Activated naive CD8-positive, alpha-beta T cell (primary cell): ENCODE measurements at regions not wholly inside any gene's neighbourhood (a gene's known extent, or its start where the extent isn't known, plus 50 kb on each side); places are given as distances from the start of the nearest gene placed in this dataset.
A peak's percentile ranks its signal among the peaks of the same experiment; 100 is the strongest.

ENCODE experiments used
- H3K27ac Mint-ChIP-seq: one replicate; pipeline ENCODE4 v1.8.0; 2021; ENCODE audit warnings: mixed read lengths
- H3K27me3 Mint-ChIP-seq: one replicate; pipeline ENCODE4 v1.8.0; 2021; ENCODE audit warnings: mixed read lengths
- H3K36me3 Mint-ChIP-seq: one replicate; pipeline ENCODE4 v1.8.0; 2021; ENCODE audit warnings: mixed read lengths
- H3K4me1 Mint-ChIP-seq: one replicate; pipeline ENCODE4 v1.8.0; 2021; ENCODE audit warnings: low read depth, mixed read lengths
- H3K4me3 Mint-ChIP-seq: one replicate; pipeline ENCODE4 v1.8.0; 2021; ENCODE audit warnings: mild to moderate bottlenecking, mixed read lengths
- H3K9me3 Mint-ChIP-seq: one replicate; pipeline ENCODE4 v1.8.0; 2021; ENCODE audit warnings: low read depth, mixed read lengths

- Mint-ChIP-seq H3K4me1 (no peaks in the 10 kb centered on the region), H3K27me3 (no peaks in the 10 kb centered on the region), H3K36me3 (peaks cover 8% of the 10 kb centered on the region), H3K27ac (peak overlapping the region; percentile 23), H3K9me3 (peaks cover 22% of the 10 kb centered on the region), H3K4me3 (no peak overlapping the region)
Observed at GRCh38 chr2:212863185-212863588, 288.2 kb downstream of the IKZF2 start.

GRCh38 chr2:212858496-212858895 lies 292.9 kb downstream of the IKZF2 start:
- H3K4me1 Mint-ChIP-seq, result no peaks in the 10 kb centered on the region
- H3K27me3 Mint-ChIP-seq, result no peaks in the 10 kb centered on the region
- H3K4me3 Mint-ChIP-seq, result no peak overlapping the region
- H3K27ac Mint-ChIP-seq, result no peak overlapping the region
- peaks cover 3% of the 10 kb centered on the region for H3K36me3 Mint-ChIP-seq
- peaks cover 15% of the 10 kb centered on the region for H3K9me3 Mint-ChIP-seq

- no peaks in the 10 kb centered on the region for H3K4me1 Mint-ChIP-seq
- H3K27ac Mint-ChIP-seq, result no peak overlapping the region
- H3K4me3 Mint-ChIP-seq, result no peak overlapping the region
- no peaks in the 10 kb centered on the region for H3K27me3 Mint-ChIP-seq
- H3K9me3 Mint-ChIP-seq, result peaks cover 6% of the 10 kb centered on the region
- peaks cover 3% of the 10 kb centered on the region for H3K36me3 Mint-ChIP-seq
Observed at GRCh38 chr2:212854771-212855170, 296.6 kb downstream of the IKZF2 start.

DNA sequence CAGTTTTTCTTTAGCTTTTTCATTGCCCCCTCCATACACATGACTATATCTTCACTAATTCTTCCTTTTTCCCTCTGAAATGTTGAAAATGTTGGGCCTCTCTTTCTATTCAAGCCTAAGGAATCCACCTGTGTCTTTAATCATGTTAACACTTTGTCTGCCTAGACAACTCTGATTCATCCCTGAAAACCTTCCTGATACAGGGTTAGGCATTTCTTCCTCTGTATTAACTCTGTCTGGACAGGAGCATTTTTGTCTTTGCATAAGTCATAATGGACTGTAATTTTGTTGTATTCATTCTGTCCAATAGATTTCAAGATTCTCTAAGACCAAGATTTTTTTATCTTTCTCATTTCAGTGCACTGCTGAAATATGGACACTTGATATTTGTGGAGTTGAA lies 297.3 kb downstream of the IKZF2 start:
- H3K4me3 Mint-ChIP-seq, result no peak overlapping the region
- H3K27me3 Mint-ChIP-seq, result no peaks in the 10 kb centered on the region
- H3K27ac Mint-ChIP-seq, result no peak overlapping the region
- H3K4me1 Mint-ChIP-seq, result no peaks in the 10 kb centered on the region
- H3K36me3 Mint-ChIP-seq, result peaks cover 3% of the 10 kb centered on the region
- peaks cover 6% of the 10 kb centered on the region for H3K9me3 Mint-ChIP-seq

GRCh38 chr2:212845941-212846340 lies 305.5 kb downstream of the IKZF2 start:
- Mint-ChIP-seq H3K36me3 (no peaks in the 10 kb centered on the region), H3K27ac (no peak overlapping the region), H3K4me3 (no peak overlapping the region), H3K27me3 (peaks cover 1% of the 10 kb centered on the region), H3K4me1 (peaks cover 3% of the 10 kb centered on the region), H3K9me3 (no peaks in the 10 kb centered on the region)

DNA sequence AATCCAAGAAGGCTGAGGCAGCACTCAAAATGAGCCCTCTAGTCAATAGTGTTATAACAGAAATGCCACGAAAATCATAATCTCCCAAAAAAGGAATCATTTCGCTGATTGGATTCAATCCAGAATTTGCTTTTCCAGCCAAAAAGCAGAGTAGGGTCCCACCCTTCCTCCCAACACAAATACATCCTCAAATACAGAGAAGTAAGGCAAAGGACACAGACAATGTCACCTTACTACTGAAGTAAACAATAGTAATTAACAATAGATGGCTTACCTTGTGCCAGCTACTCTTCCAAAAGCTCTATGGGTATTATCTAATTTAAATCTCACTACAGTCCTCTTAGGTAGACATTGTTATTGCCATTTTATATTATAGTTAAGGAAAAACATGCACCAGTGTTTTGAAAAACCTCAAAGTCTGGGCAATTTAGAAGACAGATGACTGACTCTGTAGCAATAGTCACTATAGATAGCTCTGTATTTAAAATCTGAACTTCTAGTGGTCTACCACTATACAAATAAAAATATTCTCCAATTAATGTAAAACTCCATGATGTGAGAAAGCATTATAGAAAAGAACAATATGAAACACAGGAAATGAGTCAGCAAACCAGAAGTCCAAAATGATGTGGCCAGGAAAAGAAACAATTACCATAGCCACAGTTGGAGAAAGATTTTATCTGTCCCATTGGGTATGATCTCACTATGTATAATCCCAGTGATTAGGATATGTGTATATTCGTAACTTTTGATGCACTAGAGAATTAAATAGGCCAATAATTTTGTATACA lies 305.0 kb upstream of the ERBB4 start:
- no peak overlapping the region for H3K4me3 Mint-ChIP-seq
- H3K9me3 Mint-ChIP-seq, result no peaks in the 10 kb centered on the region
- H3K27me3 Mint-ChIP-seq, result peaks cover 1% of the 10 kb centered on the region
- H3K27ac Mint-ChIP-seq, result no peak overlapping the region
- no peaks in the 10 kb centered on the region for H3K36me3 Mint-ChIP-seq
- peaks cover 3% of the 10 kb centered on the region for H3K4me1 Mint-ChIP-seq

- Mint-ChIP-seq H3K27ac (no peak overlapping the region), H3K4me1 (peaks cover 3% of the 10 kb centered on the region), H3K9me3 (no peaks in the 10 kb centered on the region), H3K4me3 (no peak overlapping the region), H3K36me3 (no peaks in the 10 kb centered on the region), H3K27me3 (peaks cover 1% of the 10 kb centered on the region)
Observed at GRCh38 chr2:212842544-212843185, 304.1 kb upstream of the ERBB4 start.

- Mint-ChIP-seq H3K9me3 (no peaks in the 10 kb centered on the region), H3K36me3 (no peaks in the 10 kb centered on the region), H3K4me3 (no peak overlapping the region), H3K27ac (no peak overlapping the region), H3K27me3 (peaks cover 1% of the 10 kb centered on the region), H3K4me1 (peaks cover 3% of the 10 kb centered on the region)
Observed at GRCh38 chr2:212841460-212841859, 302.9 kb upstream of the ERBB4 start.

DNA sequence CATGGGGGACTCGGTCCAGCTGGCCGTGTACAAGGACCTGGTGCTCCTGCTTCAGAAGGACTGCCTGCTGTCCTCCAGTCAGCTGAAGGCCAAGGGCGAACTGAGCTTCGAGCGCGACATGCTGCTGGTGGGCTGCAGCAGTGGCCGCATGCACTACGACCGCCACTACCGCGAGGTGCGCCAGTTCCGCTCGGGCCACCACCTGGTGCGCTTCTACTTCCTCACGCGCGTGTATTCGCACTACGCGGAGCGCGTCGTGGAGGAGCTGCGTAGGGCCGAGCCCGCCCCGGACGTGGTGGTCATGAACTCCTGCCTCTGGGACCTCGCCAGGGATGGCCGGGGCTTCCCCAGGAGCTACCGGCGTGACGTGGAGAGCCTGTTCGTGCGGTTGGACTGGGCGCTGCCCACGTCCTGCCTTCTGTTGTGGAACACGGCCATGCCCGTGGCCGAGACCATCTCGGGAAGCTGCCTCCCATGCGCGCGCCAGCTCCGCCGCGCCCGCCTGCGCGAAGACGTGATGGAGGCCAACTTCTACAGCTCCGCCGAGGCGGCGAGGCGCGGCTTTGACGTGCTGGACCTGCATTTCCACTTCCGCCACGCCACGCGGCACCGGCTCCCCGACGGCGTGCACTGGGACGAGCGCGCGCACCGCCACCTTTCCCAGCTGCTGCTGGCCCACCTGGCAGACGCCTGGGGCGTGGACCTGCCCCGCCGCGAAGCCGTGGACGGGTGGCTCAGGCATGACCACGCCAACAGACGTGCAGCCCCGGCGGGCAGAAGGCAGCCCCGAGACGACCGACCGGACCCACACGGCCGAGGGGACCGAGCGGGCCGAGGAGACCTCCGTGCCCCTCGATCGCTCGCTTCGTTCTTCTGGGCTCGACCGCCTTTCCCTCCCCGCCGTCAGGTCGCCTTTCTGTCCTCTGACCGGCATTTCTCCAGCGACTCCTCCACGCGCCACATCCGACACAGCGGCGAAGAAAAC lies 293.9 kb upstream of the ERBB4 start:
- H3K36me3 Mint-ChIP-seq, result peaks cover 2% of the 10 kb centered on the region
- peaks cover 8% of the 10 kb centered on the region for H3K9me3 Mint-ChIP-seq

GRCh38 chr2:212831671-212832199 lies 293.1 kb upstream of the ERBB4 start:
- H3K27ac Mint-ChIP-seq, result no peak overlapping the region
- H3K9me3 Mint-ChIP-seq, result peaks cover 8% of the 10 kb centered on the region
- H3K4me1 Mint-ChIP-seq, result no peaks in the 10 kb centered on the region
- H3K4me3 Mint-ChIP-seq, result no peak overlapping the region
- no peaks in the 10 kb centered on the region for H3K27me3 Mint-ChIP-seq
- peaks cover 2% of the 10 kb centered on the region for H3K36me3 Mint-ChIP-seq

More for the DNA sequence above, 293.9 kb upstream of the ERBB4 start:
- H3K4me3 Mint-ChIP-seq, result no peak overlapping the region
- no peaks in the 10 kb centered on the region for H3K4me1 Mint-ChIP-seq
- no peaks in the 10 kb centered on the region for H3K27me3 Mint-ChIP-seq
- no peak overlapping the region for H3K27ac Mint-ChIP-seq

- no peaks in the 10 kb centered on the region for H3K36me3 Mint-ChIP-seq
- no peaks in the 10 kb centered on the region for H3K27me3 Mint-ChIP-seq
- H3K4me1 Mint-ChIP-seq, result peaks cover 6% of the 10 kb centered on the region
- H3K4me3 Mint-ChIP-seq, result no peak overlapping the region
- no peaks in the 10 kb centered on the region for H3K9me3 Mint-ChIP-seq
- H3K27ac Mint-ChIP-seq, result no peak overlapping the region
Observed at GRCh38 chr2:212816267-212816666, 277.7 kb upstream of the ERBB4 start.

DNA sequence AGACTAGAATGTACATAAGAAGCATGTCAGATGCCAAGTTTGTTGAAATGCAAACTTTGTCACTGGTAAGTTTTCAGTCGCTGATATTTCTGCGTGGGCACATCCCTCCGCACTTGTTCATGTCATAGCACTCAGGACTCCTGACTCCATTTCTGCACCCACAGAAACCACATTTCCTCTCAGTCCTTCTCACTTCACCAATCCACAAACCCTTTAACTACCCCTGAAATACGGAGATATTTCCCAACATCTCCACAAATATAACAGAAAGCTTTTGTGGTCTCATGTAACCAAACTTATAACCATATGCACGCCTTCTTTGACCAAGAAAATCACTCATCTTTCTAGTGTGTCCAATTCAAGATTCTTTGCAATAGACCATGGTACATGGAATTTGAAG lies 276.9 kb upstream of the ERBB4 start:
- Mint-ChIP-seq H3K9me3 (no peaks in the 10 kb centered on the region), H3K4me1 (peaks cover 6% of the 10 kb centered on the region), H3K27ac (no peak overlapping the region), H3K36me3 (no peaks in the 10 kb centered on the region), H3K4me3 (no peak overlapping the region), H3K27me3 (no peaks in the 10 kb centered on the region)

DNA sequence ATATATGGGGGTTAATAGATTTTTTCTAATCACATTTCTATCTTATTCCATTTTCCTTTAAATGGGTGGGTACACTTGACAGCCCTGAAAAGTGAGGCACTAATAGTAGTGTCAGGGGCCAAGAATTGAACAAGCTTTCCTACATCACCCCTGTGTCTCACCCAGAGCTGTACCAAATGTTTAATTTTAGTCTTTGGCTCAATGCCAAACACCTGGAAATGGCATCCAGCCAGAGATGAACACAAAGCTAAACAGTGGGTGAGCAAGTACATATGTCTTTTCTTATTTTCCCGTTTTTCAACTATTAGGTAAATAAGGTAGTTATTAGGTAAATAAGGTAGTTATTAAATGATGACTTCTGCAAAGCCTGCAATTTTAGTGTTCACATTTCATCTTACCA lies 276.3 kb upstream of the ERBB4 start:
- no peaks in the 10 kb centered on the region for H3K9me3 Mint-ChIP-seq
- H3K27ac Mint-ChIP-seq, result no peak overlapping the region
- H3K27me3 Mint-ChIP-seq, result no peaks in the 10 kb centered on the region
- H3K36me3 Mint-ChIP-seq, result no peaks in the 10 kb centered on the region
- H3K4me3 Mint-ChIP-seq, result no peak overlapping the region
- peaks cover 6% of the 10 kb centered on the region for H3K4me1 Mint-ChIP-seq

DNA sequence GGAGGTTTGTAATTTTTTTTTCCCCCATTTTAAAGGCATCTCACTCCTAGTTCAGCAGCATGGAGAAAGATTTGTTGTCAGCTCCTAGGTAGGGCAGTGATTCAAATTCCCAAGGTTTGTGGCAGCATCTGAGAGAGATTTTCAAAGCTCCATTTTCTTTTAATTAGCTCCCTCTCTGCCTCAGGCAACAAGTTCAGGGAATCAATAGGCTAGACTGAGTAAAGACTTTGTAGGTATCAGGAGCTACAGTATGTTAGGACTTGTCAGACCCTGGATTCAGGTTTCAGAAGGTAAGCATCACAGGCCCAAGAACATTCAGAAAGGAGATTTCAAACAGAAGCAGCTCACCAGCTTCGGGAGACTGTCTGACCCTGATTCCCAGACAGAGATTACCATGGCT lies 273.3 kb upstream of the ERBB4 start:
- Mint-ChIP-seq H3K9me3 (peaks cover 3% of the 10 kb centered on the region), H3K27ac (no peak overlapping the region), H3K4me3 (no peak overlapping the region), H3K4me1 (peaks cover 6% of the 10 kb centered on the region), H3K36me3 (no peaks in the 10 kb centered on the region), H3K27me3 (no peaks in the 10 kb centered on the region)
